NOMO-1 treated with DMSO at 0.1 percent for 48 hours (cell line): ENCODE measurements at regions not wholly inside any gene's neighbourhood (a gene's known extent, or its start where the extent isn't known, plus 50 kb on each side); places are given as distances from the start of the nearest gene placed in this dataset.

ENCODE experiments used
- DNase-seq: peaks from one replicate; lab custom pipeline; 2025; ENCODE audit not compliant: unreplicated experiment; lab: John Stamatoyannopoulos, UW

DNA sequence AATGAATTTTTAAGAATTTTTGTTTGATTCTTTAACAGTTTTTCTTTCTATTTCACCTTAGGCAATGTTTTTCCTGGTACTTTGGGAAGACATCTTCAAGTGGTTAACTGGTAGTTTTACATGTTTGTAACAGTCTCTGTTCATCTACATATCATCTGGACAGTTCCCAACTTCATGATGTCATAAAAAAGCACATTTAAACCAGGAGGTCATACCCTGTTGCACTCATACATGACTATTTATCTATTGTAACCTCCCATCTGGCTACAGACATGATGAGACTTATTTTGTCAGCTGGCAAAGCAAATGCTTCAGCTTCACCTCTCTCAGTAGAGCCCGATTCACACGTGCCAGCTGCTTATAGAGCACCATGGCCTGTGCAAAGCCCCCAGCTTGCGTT lies 99.8 kb upstream of the YPEL5 start:
- no peak for DNase-seq

DNA sequence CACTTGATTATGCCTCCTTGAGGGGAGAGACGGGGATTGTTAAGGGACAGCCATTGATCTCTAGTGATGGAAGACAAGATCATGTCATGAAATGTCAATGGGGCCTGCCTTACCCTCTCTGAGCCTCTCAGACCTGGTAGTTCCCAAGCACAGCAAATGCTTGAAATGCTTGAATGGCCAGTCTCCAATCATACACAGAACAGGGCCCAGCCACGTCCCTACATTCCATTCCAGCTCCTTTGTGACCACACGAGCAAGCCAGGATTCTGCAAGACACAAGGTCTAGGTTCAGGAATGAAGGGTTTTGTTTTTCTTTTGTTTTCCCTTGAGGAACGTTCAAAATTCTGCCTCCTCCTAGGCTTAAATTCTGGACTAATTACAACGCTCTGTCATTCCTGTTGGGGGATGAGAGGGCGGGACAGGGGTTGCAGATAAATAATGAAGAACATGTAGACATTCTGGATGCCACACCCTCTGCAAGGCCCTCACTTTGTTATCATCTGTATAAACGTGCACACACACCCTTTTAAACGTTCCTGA lies 98.1 kb upstream of the YPEL5 start:
- no peak for DNase-seq

DNA sequence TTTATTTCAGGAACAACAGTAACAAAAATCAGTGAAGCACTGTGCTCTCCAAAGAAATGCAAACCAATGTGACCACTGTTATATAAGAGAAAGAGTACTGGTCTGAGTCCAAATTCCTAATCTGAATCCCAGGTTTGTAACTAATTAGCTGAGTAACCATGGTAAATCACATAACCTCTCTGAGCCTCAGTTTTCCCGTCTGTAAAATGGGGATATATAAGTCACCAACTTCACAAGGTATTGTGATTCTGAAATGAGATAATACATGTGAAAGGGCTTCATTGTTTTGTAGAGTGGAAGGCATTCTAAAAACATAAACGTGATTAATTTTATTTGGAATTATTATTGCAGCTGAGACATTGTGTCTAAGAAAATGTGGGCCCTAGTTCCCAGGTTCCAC lies 91.3 kb upstream of the YPEL5 start:
- DNase-seq: no peak

DNA sequence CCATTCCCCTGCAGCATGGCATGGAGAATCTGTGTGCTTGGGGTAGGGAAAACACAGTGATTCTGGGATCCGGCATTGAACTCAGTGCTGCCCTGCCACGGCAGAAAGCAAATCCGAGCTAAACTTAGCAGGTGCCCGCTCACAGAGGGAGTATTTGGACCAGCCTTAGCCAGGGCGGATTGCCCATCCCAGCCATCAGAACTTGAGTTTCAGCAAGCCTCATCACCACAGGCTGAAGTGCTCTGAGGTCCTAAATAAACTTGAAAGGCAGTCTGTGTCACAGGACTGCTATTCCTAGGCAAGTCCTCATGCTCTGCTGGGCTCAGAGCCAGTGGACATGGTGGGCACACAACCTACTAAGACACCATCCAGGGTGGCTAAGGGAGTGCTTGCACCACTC lies 86.2 kb upstream of the YPEL5 start:
- DNase-seq: no peak

DNA sequence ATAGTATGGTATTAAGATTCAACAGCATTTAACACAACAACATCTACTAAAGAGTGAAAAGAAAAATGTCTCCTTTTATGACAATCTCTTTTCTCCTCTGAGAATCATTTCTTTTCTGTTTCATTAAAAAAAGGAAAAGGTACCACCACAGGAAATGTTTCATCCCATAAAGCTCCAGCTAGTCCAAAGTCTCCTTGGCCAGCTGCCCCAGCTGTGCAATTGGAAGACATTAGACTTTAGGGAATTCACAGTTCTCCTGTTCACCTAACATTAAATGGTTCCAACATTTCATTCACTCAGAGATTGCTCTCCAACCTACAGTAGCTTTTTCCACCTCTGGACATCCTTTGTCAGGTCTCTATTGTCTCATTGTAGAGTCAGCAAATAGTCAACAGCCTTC lies 78.7 kb upstream of the YPEL5 start:
- DNase-seq: no peak

DNA sequence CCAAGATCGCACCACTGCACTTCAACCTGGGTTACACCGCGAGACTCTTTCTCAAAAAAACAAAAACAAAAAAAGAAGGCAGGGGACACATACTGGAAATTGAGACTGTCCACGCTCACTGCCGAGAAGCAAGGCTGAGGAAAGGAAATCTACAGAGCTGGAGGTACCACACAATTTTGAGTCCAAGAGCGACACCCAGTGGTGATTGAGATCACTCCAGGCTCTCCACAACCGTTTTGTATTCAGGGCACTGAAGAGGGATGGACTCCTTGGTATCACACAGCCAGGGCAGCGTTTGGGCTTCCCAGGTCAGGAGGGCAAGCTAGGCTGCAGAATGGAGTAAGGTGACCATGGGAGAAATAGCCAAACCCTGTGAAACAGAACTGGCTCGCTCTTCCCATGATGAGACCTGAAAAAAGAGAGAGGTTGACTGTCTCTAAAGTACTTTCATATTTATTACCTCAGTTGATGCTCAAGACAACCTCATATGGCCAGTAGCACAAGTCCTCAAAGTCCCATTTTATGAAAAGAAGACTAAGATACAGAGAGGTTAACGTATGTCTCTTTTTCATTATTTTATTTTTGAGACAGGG lies 74.5 kb upstream of the YPEL5 start:
- peak; percentile 53 for DNase-seq

DNA sequence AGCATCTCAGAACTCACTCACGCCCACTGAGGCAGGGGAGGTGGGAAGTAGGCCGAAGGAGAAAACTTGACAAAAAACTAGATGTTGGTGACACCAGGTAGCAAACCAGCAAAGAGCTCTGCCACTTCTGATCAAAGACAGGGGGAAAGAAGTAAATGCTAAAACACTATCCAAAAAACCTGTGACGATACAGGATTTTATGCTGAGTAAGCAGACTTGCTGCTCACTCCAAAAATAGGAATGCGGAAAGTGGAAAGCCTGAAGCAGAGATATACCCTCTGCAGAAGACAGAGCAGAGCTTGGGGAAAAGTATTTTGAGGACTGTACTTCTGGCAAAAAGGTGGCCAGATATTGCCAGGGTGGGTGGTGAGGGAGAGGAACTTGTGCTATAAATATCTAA lies 73.3 kb upstream of the YPEL5 start:
- no peak for DNase-seq

DNA sequence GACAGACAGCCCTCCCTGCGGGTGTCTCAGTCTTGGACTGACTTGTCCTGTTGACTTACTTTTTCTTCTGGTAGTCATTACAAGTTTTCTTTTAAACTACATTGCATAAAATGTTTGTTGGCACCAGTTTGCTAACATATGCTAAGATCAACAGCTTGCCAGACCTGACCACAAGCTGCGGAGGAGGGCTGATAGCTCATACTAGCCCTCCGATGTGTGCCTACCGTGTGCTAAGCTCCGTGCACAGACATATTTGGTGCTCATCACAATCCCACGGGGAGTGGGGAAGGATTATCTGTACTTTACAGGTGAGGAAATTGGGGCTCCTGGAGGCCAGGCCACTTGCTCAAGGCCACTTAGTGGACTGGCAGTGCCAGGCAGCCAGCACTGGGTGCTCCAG lies 72.8 kb upstream of the YPEL5 start:
- no peak for DNase-seq

DNA sequence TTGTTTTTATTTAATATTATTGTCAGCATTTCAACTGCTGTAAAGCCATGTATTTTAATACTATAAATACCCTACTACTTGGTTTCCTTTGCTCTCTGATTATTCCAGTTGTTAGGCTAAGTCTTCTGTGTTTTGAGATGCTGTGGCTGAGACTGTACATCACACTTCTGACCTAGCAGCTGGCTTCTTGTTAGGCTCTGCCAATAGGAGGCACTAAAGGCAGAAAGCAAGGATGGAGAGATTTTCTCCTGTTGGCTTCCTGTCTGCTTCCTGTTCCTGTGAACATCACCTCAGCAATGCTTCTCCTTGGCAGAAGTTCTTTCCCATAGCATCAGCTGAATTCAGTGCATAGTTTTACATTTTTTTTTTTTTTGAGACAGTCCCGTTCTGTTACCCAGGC lies 68.3 kb upstream of the YPEL5 start:
- no peak for DNase-seq

DNA sequence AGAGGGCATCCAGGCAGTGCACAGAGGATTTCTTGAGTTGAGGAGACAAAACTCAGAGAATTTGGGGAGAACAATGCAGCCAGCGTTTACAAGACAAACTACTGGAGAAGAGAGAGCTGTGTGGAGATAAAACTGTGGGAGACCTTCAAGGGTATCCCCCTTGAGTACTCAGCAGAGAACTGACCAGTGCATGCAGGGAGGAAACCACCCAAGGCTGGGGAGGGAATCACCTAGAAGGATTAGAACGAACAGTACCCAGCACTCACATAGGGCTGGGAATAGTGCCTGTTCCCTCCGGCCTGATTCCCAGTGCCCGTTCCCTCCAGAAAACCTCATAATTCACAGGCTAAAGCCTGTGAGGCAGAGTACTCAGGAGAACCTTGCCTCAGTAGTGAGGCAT lies 61.9 kb upstream of the YPEL5 start:
- no peak for DNase-seq

DNA sequence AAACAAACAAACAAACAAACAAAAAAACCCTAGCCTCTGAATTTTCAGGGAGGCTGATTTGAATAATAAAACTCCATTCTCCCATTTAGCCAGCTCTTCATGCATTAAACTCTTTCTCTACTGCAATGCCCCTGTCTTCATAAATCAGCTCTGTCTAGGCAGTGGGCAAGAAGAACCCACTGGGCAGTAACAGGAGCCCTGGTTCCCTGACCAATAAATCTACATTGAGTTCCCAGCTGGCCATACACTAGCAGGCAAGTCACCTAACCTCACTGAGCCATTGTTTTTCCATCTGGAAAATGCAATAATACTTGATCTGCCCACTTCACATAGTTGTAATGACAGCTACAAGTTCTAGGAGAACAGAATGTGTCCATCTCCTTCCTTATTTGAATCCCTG lies 57.6 kb upstream of the YPEL5 start:
- DNase-seq: no peak

DNA sequence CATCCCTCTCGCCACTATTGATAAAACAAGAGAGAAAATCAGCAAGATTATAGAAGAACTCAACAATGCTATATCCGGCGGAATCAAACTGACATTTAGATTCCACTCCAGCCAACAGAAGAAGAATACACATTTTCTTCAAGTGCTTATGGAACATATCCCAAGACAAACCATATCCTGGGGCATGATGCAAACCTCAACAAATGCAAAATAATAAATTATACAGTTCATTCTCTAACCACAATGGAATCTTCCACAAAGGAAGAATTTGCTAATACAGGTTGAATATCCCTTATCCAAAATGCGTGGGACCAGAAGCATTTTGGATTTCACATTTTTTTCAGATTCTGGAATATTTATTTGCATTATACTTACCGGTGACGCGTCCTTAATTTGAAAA lies 51.4 kb upstream of the YPEL5 start:
- no peak for DNase-seq

DNA sequence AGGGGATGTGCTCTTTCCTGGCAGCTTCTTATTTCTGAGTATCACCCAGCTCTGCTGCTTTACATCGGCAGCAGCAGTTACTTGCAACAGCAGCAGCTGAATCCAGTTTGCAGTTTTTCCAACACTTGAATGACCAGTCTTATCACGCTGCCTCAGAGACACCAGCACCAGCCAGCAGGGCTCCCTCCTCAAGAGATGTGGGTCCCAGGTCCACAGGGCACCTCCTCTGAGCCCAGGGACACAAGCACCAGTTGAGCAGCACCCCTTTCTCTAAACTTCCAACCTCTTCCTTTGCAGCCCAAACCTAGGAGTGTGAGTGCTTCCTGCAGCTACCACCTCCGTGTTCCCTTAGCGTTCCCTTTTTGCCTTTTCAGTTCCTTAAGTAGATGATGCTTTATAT lies 50.4 kb upstream of the YPEL5 start:
- DNase-seq: no peak
